Adipocyte (in vitro differentiated cells): ENCODE measurements at regions not wholly inside any gene's neighbourhood (a gene's known extent, or its start where the extent isn't known, plus 50 kb on each side); places are given as distances from the start of the nearest gene placed in this dataset.

Experiments used
- DNase-seq: peaks from one replicate; pipeline ENCODE4 v3.0.0-alpha.2; 2015; ENCODE audit warnings: low read depth
- H3K27me3 ChIP-seq: replicated peaks from 2 replicates; pipeline ENCODE4 v1.7.0; 2013; ENCODE audit warnings: mild to moderate bottlenecking, low read length, moderate library complexity; ENCODE audit not compliant: control insufficient read depth, insufficient read depth
- H3K36me3 ChIP-seq: 2 replicates; pipeline ENCODE4 v1.7.0; 2013; ENCODE audit warnings: low read length, mild to moderate bottlenecking, moderate library complexity; ENCODE audit not compliant: control insufficient read depth, insufficient read depth, severe bottlenecking
- H3K4me1 ChIP-seq: 2 replicates; pipeline ENCODE4 v1.7.0; 2013; ENCODE audit warnings: mild to moderate bottlenecking, low read length, moderate library complexity; ENCODE audit not compliant: control insufficient read depth, insufficient read depth
- H3K4me3 ChIP-seq: 2 replicates; pipeline ENCODE4 v1.7.0; 2013; ENCODE audit warnings: mild to moderate bottlenecking, low read length, moderate library complexity
- H3K9ac ChIP-seq: 2 replicates; pipeline ENCODE4 v1.7.0; 2013; ENCODE audit warnings: mild to moderate bottlenecking, low read length, moderate library complexity
- H3K9me3 ChIP-seq: 2 replicates; pipeline ENCODE4 v1.7.0; 2013; ENCODE audit warnings: mild to moderate bottlenecking, low read length, moderate library complexity; ENCODE audit not compliant: control insufficient read depth

- no peak for DNase-seq
- no peaks in the 10 kb centered on the region for H3K36me3 ChIP-seq
- H3K9me3 ChIP-seq, result no peaks in the 10 kb centered on the region
- H3K27me3 ChIP-seq, result no peaks in the 10 kb centered on the region
- H3K9ac ChIP-seq, result no peak overlapping the region
- no peak overlapping the region for H3K4me3 ChIP-seq
- no peaks in the 10 kb centered on the region for H3K4me1 ChIP-seq
These were observed 102.1 kb downstream of the ACER2 start for GRCh38 chr9:19510907-19511306.
